Stomach (tissue), 8 donors: ENCODE measurements at regions not wholly inside any gene's neighbourhood (a gene's known extent, or its start where the extent isn't known, plus 50 kb on each side); places are given as distances from the start of the nearest gene placed in this dataset.

Experiments
- DNase-seq, 2 donors: peaks; one replicate each; pipeline versions ENCODE4 v3.0.0 to v3.0.0-alpha.2; 2013 to 2019
- H3K27ac ChIP-seq, 5 donors: fragments of 200-600 bp in 4 of 5; sonication (generic) in 4 of 5; one replicate each; pipeline ENCODE4 v1.5.1; 2013 to 2019; ENCODE audit warnings: mild to moderate bottlenecking in 1 of 5, moderate library complexity in 1 of 5
- H3K27me3 ChIP-seq, 3 donors: fragments of 200-600 bp; sonication (generic); one replicate each; pipeline ENCODE4 v1.5.1; 2017 to 2019; ENCODE audit warnings: mixed run types in 1 of 3
- H3K36me3 ChIP-seq, 4 donors: fragments of 200-600 bp; sonication (generic); 1 replicate in 3 of 4; 2 replicates in 1 of 4; pipeline ENCODE4 v1.5.1; 2016 to 2019
- H3K4me1 ChIP-seq, 4 donors: fragments of 200-600 bp; sonication (generic); one replicate each; pipeline ENCODE4 v1.5.1; 2016 to 2019
- H3K4me3 ChIP-seq, 4 donors: fragments of 200-600 bp; sonication (generic) in 3 of 4; one replicate each; pipeline ENCODE4 v1.5.1; 2016 to 2019; ENCODE audit warnings: mild to moderate bottlenecking in 1 of 4
- H3K9me3 ChIP-seq, 4 donors: fragments of 200-600 bp; sonication (generic); one replicate each; pipeline ENCODE4 v1.5.1; 2016 to 2019
- EP300 ChIP-seq: sonication (generic); formaldehyde crosslinking; IDR thresholded peaks from one replicate; pipeline ENCODE4 v1.6.1; 2017; ENCODE audit warnings: antibody characterized with exemption
- POLR2A ChIP-seq, 4 donors: fragments of 450-650 bp; IDR thresholded peaks; one replicate each; pipeline ENCODE4 v1.6.1; 2016; ENCODE audit warnings: antibody characterized with exemption in 4 of 4, control low read depth in 2 of 4, mild to moderate bottlenecking in 1 of 4, moderate library complexity in 1 of 4
- POLR2AphosphoS5 ChIP-seq, 3 donors: sonication (generic); formaldehyde crosslinking; IDR thresholded peaks; one replicate each; pipeline ENCODE4 v1.6.1; 2016; ENCODE audit warnings: antibody characterized with exemption in 3 of 3
- WGBS, 5 donors: extraction: QIAGEN DNeasy Blood & Tissue Kit in 3 of 5; methylation state at CpG; one replicate each; pipeline versions ENCODE4 v1.1.5 to v1.1.7; 2013 to 2018; 5-methylcytosine and 5-hydroxymethylcytosine counted together
- intact Hi-C: fragments of 100-400 bp; cut with DNase I; formaldehyde crosslinking; loops from one replicate; pipeline ENCODE4 v1.15.1; 2023; ENCODE audit warnings: low total_unique reads
- TF ChIP-seq, protein P1 (sequence below), 7 experiments: fragments of 450-650 bp in 4 of 7; fragments of 200-600 bp in 3 of 7; sonication (generic) in 3 of 7; IDR thresholded peaks; one replicate each; pipeline ENCODE4 v1.5.1; 2016 to 2019; ENCODE audit warnings: antibody characterized with exemption in 7 of 7, control low read depth in 2 of 7, mild to moderate bottlenecking in 1 of 7
- donor health status: healthy with polysubstance abuse.
- donor health status: Bipolar disorder and iron deficiency.
- donor health status: healthy.

GRCh38 chr14:55771242-55771981 lies 191.4 kb downstream of the KTN1 start:
- peak in 1 of 2 donors; percentile 39 for DNase-seq
- intact Hi-C loops: no loop called here
- Histone ChIP-seq H3K27ac (no peak overlapping the region), H3K4me3 (no peak overlapping the region), H3K4me1 (no peaks in the 10 kb centered on the region), H3K36me3 (no peaks in the 10 kb centered on the region), H3K9me3 (no peaks in the 10 kb centered on the region), H3K27me3 (no peaks in the 10 kb centered on the region)
- TF ChIP-seq EP300: no peak
- TF ChIP-seq, protein P1, sequence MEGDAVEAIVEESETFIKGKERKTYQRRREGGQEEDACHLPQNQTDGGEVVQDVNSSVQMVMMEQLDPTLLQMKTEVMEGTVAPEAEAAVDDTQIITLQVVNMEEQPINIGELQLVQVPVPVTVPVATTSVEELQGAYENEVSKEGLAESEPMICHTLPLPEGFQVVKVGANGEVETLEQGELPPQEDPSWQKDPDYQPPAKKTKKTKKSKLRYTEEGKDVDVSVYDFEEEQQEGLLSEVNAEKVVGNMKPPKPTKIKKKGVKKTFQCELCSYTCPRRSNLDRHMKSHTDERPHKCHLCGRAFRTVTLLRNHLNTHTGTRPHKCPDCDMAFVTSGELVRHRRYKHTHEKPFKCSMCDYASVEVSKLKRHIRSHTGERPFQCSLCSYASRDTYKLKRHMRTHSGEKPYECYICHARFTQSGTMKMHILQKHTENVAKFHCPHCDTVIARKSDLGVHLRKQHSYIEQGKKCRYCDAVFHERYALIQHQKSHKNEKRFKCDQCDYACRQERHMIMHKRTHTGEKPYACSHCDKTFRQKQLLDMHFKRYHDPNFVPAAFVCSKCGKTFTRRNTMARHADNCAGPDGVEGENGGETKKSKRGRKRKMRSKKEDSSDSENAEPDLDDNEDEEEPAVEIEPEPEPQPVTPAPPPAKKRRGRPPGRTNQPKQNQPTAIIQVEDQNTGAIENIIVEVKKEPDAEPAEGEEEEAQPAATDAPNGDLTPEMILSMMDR (IDR thresholded peaks at IDR 0.05): no peak
- no peak for TF ChIP-seq POLR2A (IDR thresholded peaks at IDR 0.05)
- TF ChIP-seq POLR2AphosphoS5 (IDR thresholded peaks at IDR 0.05): no peak
- WGBS, 5 donors: 66 to 86% (median 71%) methylated on average over 2 of the region's 2 CpGs

DNA sequence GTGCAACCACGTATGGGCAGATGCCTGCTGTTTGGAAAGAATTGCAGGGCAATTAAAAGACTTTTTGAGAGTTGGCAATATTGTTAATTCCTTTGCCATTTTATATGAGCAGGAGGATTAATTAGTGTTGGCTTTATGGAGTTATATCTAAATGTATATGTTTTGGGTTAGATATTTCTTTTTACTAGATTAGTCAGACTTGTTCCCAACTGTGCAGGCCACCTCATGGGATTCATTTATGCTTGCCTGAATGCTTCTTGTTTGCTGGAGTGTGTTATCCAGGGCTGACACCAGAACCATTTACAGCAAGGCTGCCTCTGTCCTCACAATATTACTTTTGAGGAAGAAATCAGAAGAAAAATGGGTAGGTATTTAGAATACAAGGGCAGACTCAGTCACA lies 192.5 kb downstream of the KTN1 start:
- 71 to 94% (median 88%) methylated on average over 1 of the region's 1 CpG for WGBS, 5 donors
- DNase-seq: no peak
- H3K27ac ChIP-seq: no peak overlapping the region
- H3K9me3 ChIP-seq: no peaks in the 10 kb centered on the region
- no peak overlapping the region for H3K4me3 ChIP-seq
- TF ChIP-seq EP300 (no peak), POLR2A (IDR thresholded peaks at IDR 0.05) (no peak), POLR2AphosphoS5 (IDR thresholded peaks at IDR 0.05) (no peak)
- TF ChIP-seq, protein P1 (IDR thresholded peaks at IDR 0.05): no peak
- H3K27me3 ChIP-seq: no peaks in the 10 kb centered on the region
- intact Hi-C loops: no loop called here
- no peaks in the 10 kb centered on the region for H3K36me3 ChIP-seq
- H3K4me1 ChIP-seq: no peaks in the 10 kb centered on the region

DNA sequence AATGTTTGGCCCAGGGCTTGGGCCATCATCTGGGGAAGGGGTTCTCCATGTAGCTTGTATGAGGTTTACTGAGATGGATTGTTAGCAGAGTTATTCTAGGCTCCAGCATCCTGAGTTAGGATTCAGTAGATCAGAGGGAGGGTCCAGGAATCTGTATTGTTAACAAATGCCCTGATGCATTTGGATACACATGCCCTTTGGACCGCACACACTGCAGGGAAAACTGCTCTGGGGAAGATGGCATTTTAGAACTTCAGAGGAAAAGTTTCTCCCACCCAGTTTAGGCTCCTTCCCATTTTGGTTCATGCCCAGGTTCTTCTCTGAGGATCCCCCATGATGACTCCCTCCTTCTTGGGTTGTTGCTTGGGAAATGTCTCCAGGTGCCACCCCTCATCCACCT lies 193.3 kb downstream of the KTN1 start:
- no peak for DNase-seq
- TF ChIP-seq EP300 (no peak), POLR2A (IDR thresholded peaks at IDR 0.05) (no peak), POLR2AphosphoS5 (IDR thresholded peaks at IDR 0.05) (no peak)
- TF ChIP-seq, protein P1 (IDR thresholded peaks at IDR 0.05): no peak
- Histone ChIP-seq H3K36me3 (no peaks in the 10 kb centered on the region), H3K27me3 (no peaks in the 10 kb centered on the region), H3K4me1 (no peaks in the 10 kb centered on the region), H3K4me3 (no peak overlapping the region), H3K27ac (no peak overlapping the region), H3K9me3 (no peaks in the 10 kb centered on the region)
- intact Hi-C loops: no loop called here
- WGBS, 5 donors: 86 to 100% (median 95%) methylated on average over 1 of the region's 1 CpG

DNA sequence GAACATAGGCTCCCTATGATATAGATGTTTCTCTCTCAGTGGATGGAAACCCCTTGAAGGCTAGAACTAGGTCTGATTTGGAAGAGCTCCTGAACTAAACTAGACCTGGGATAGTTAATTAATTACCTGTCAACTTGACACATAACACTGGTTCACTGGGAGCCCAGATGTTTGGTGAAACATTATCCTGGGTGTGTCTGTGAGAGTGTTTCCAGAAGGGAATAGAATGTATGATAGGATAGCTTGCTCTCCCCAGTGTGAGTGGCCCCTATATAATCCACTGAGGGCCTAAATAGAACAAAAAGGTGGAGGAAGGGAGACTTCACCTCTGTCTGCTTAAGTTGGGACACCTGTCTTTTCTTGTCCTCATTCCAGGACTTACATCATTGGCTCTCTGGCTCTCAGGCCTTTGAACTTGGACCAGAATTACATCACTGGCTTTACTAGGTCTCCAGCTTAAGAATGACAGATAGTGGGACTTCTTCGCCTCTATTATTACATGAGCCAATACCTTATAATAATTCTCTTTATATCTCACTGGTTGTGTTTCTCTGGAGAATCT lies 194.1 kb downstream of the KTN1 start:
- Histone ChIP-seq H3K27me3 (no peaks in the 10 kb centered on the region), H3K27ac (no peak overlapping the region), H3K4me3 (no peak overlapping the region), H3K9me3 (no peaks in the 10 kb centered on the region), H3K36me3 (no peaks in the 10 kb centered on the region), H3K4me1 (no peaks in the 10 kb centered on the region)
- DNase-seq: no peak
- WGBS, 5 donors: 91 to 100% (median 93%) methylated on average over 1 of the region's 1 CpG
- intact Hi-C loops: no loop called here
- no peak for TF ChIP-seq EP300
- TF ChIP-seq POLR2A (IDR thresholded peaks at IDR 0.05): no peak
- TF ChIP-seq, protein P1 (IDR thresholded peaks at IDR 0.05): no peak
- TF ChIP-seq POLR2AphosphoS5 (IDR thresholded peaks at IDR 0.05): no peak
